ENCODE measurements at regions not wholly inside any gene's neighbourhood (a gene's known extent, or its start where the extent isn't known, plus 50 kb on each side); places are given as distances from the start of the nearest gene placed in this dataset.

GRCh38 chr16:65779201-65779600, 587.3 kb upstream of the CDH5 start:
- H3K9me3 ChIP-seq (ENCODE audit: control extremely low read depth in 1 of 3, control insufficient read depth in 2 of 3, insufficient read depth in 1 of 3, low read length in 2 of 3), result peaks cover 0 to 4% (median 0%) of the 10 kb centered on the region in 3 donors
- Mint-ChIP-seq H3K27me3 (no peaks in the 10 kb centered on the region), H3K4me3 (no peak overlapping the region), H3K27ac (no peak overlapping the region), H3K9me3 (ENCODE audit: insufficient read depth) (peaks cover 2% of the 10 kb centered on the region), H3K4me1 (no peaks in the 10 kb centered on the region)
- H2AFZ ChIP-seq (ENCODE audit: insufficient read depth, low read depth, low read length, poor library complexity, severe bottlenecking), result no peak overlapping the region
- no peak overlapping the region for H3K9ac ChIP-seq (ENCODE audit: low read length)
- no peak for TF ChIP-seq CTCF (IDR thresholded peaks at IDR 0.05)
- no peak for TF ChIP-seq EZH2 (IDR thresholded peaks at IDR 0.05; ENCODE audit: borderline replicate concordance, insufficient read depth, low read depth, low read length, poor library complexity, severe bottlenecking)
- H3K27ac ChIP-seq (ENCODE audit: low read length in 2 of 2), result no peak overlapping the region
- no peak for DNase-seq
- 96% methylated on average over 7 of the region's 7 CpGs for WGBS (ENCODE audit: insufficient coverage)
- POLR2A ChIA-PET, result no interaction called here
- no peaks in the 10 kb centered on the region for H3K79me2 ChIP-seq (ENCODE audit: control insufficient read depth, insufficient read depth, low read length)
- H3K4me2 ChIP-seq (replicated peaks; ENCODE audit: low read depth, low read length, poor library complexity, severe bottlenecking), result no peak overlapping the region
- no peak overlapping the region for H3K4me3 ChIP-seq (ENCODE audit: control extremely low read depth in 1 of 5, extremely low read depth in 1 of 5, insufficient read depth in 1 of 5, low read depth in 2 of 5, low read length in 4 of 5)
- intact Hi-C loops (cut with micrococcal nuclease), result no loop called here
- H3K4me1 ChIP-seq (ENCODE audit: control insufficient read depth in 2 of 2, insufficient read depth in 2 of 2, low read length in 2 of 2), result no peaks in the 10 kb centered on the region
- H3K36me3 ChIP-seq (replicated peaks in 1 of 2; ENCODE audit: control extremely low read depth in 1 of 2, control insufficient read depth in 1 of 2, extremely low read depth in 1 of 2, insufficient read depth in 2 of 2, low read length in 1 of 2), result no peaks in the 10 kb centered on the region
- ATAC-seq (ENCODE audit: low read depth), result no peak
- H4K20me1 ChIP-seq (ENCODE audit: control insufficient read depth, insufficient read depth, low read length, poor library complexity, severe bottlenecking), result no peaks in the 10 kb centered on the region
- peaks cover 0 to 4% (median 0%) of the 10 kb centered on the region in 4 experiments for H3K27me3 ChIP-seq (replicated peaks in 1 of 4; ENCODE audit: control extremely low read depth in 1 of 4, control insufficient read depth in 3 of 4, insufficient read depth in 4 of 4, low read length in 3 of 4)
- CTCF ChIA-PET, result no interaction called here

- ATAC-seq (ENCODE audit: low read depth), result no peak
- peaks cover 2% of the 10 kb centered on the region for H3K9me3 Mint-ChIP-seq (ENCODE audit: insufficient read depth)
- Histone ChIP-seq H3K9ac (ENCODE audit: low read length) (no peak overlapping the region), H3K79me2 (ENCODE audit: control insufficient read depth, insufficient read depth, low read length) (no peaks in the 10 kb centered on the region), H3K27me3 (replicated peaks in 1 of 4; ENCODE audit: control extremely low read depth in 1 of 4, control insufficient read depth in 3 of 4, insufficient read depth in 4 of 4, low read length in 3 of 4) (no peaks in the 10 kb centered on the region), H2AFZ (ENCODE audit: insufficient read depth, low read depth, low read length, poor library complexity, severe bottlenecking) (no peak overlapping the region), H3K36me3 (replicated peaks in 1 of 2; ENCODE audit: control extremely low read depth in 1 of 2, control insufficient read depth in 1 of 2, extremely low read depth in 1 of 2, insufficient read depth in 2 of 2, low read length in 1 of 2) (no peaks in the 10 kb centered on the region), H3K4me2 (replicated peaks; ENCODE audit: low read depth, low read length, poor library complexity, severe bottlenecking) (no peak overlapping the region), H3K4me1 (ENCODE audit: control insufficient read depth in 2 of 2, insufficient read depth in 2 of 2, low read length in 2 of 2) (no peaks in the 10 kb centered on the region), H3K9me3 (ENCODE audit: control extremely low read depth in 1 of 3, control insufficient read depth in 2 of 3, insufficient read depth in 1 of 3, low read length in 2 of 3) (peaks cover 0 to 8% (median 0%) of the 10 kb centered on the region in 3 donors), H4K20me1 (ENCODE audit: control insufficient read depth, insufficient read depth, low read length, poor library complexity, severe bottlenecking) (no peaks in the 10 kb centered on the region), H3K4me3 (ENCODE audit: control extremely low read depth in 1 of 5, extremely low read depth in 1 of 5, insufficient read depth in 1 of 5, low read depth in 2 of 5, low read length in 4 of 5) (no peak overlapping the region), H3K27ac (ENCODE audit: low read length in 2 of 2) (no peak overlapping the region)
- H3K4me3 Mint-ChIP-seq, result no peak overlapping the region
- H3K27ac Mint-ChIP-seq, result no peak overlapping the region
- DNase-seq, result no peak
- H3K27me3 Mint-ChIP-seq, result no peaks in the 10 kb centered on the region
- WGBS (ENCODE audit: insufficient coverage), result 86% methylated on average over 1 of the region's 2 CpGs
- POLR2A ChIA-PET, result no interaction called here
- intact Hi-C loops (cut with micrococcal nuclease), result no loop called here
- no peaks in the 10 kb centered on the region for H3K4me1 Mint-ChIP-seq
- CTCF ChIA-PET, result no interaction called here
- TF ChIP-seq CTCF (IDR thresholded peaks at IDR 0.05), result no peak
- TF ChIP-seq EZH2 (IDR thresholded peaks at IDR 0.05; ENCODE audit: borderline replicate concordance, insufficient read depth, low read depth, low read length, poor library complexity, severe bottlenecking), result no peak
These were observed 589.8 kb upstream of the CDH5 start for GRCh38 chr16:65776639-65777183.
